Adrenal gland (tissue), 9 donors: ENCODE measurements at regions not wholly inside any gene's neighbourhood (a gene's known extent, or its start where the extent isn't known, plus 50 kb on each side); places are given as distances from the start of the nearest gene placed in this dataset.

Experiments used
- DNase-seq, 7 donors: peaks; one replicate each; pipeline ENCODE4 v3.0.0-alpha.2; 2019 to 2020
- H3K27ac ChIP-seq, 5 donors: fragments of 200-600 bp; sonication (generic) in 4 of 5; 1 replicate in 3 of 5; 2 replicates in 2 of 5; pipeline versions ENCODE4 v1.5.1 to v1.8.0; 2016 to 2020; ENCODE audit warnings: mild to moderate bottlenecking in 1 of 5
- H3K27me3 ChIP-seq: fragments of 200-600 bp; 2 replicates; pipeline ENCODE4 v1.8.0; 2021
- H3K36me3 ChIP-seq, 2 donors: fragments of 200-600 bp; replicated peaks in 1 of 2; 1 replicate in 1 of 2; 2 replicates in 1 of 2; pipeline versions ENCODE4 v1.5.1 to v1.8.0; 2018 to 2022
- H3K4me1 ChIP-seq, 2 donors: fragments of 200-600 bp; replicated peaks in 1 of 2; 1 replicate in 1 of 2; 2 replicates in 1 of 2; pipeline versions ENCODE4 v1.5.1 to v1.8.0; 2018 to 2021
- H3K4me3 ChIP-seq, 4 donors: fragments of 200-600 bp; sonication (generic) in 3 of 4; one replicate each; pipeline ENCODE4 v1.5.1; 2016 to 2018
- H3K9me3 ChIP-seq, 3 donors: fragments of 200-600 bp; sonication (generic) in 1 of 3; replicated peaks in 1 of 3; 1 replicate in 2 of 3; 2 replicates in 1 of 3; pipeline versions ENCODE4 v1.5.1 to v1.8.0; 2016 to 2021
- POLR2A ChIP-seq, 2 donors: fragments of 450-650 bp; IDR thresholded peaks; one replicate each; pipeline ENCODE4 v1.6.1; 2017; ENCODE audit warnings: antibody characterized with exemption in 2 of 2, mild to moderate bottlenecking in 2 of 2, moderate library complexity in 1 of 2
- WGBS, 4 donors: extraction: QIAGEN DNeasy Blood & Tissue Kit in 2 of 4; methylation state at CpG; one replicate each; pipeline versions ENCODE4 v1.1.5 to v1.1.7; 2013 to 2017; 5-methylcytosine and 5-hydroxymethylcytosine counted together
- intact Hi-C, 2 donors: fragments of 100-400 bp; cut with DNase I; formaldehyde crosslinking; loops; one replicate each; pipeline versions ENCODE4 v1.14.1 to v1.15.0; 2022 to 2023
- TF ChIP-seq, protein P1 (sequence below), 6 experiments: fragments of 450-650 bp in 4 of 6; fragments of 200-600 bp in 2 of 6; sonication (generic) in 1 of 6; IDR thresholded peaks; 1 replicate in 5 of 6; 2 replicates in 1 of 6; pipeline versions ENCODE4 v1.5.1 to v1.8.0; 2016 to 2021; ENCODE audit warnings: antibody characterized with exemption in 6 of 6, mild to moderate bottlenecking in 2 of 6, moderate library complexity in 1 of 6
- donor health status: healthy with polysubstance abuse.
- donor health status: Bipolar disorder and iron deficiency.
- donor health status: DM: yes; HTN: yes; CAD: no.
- donor health status: DM: no; HTN: no; CAD: no.
- donor health status: DM: no; HTN: no; CAD: no.

DNA sequence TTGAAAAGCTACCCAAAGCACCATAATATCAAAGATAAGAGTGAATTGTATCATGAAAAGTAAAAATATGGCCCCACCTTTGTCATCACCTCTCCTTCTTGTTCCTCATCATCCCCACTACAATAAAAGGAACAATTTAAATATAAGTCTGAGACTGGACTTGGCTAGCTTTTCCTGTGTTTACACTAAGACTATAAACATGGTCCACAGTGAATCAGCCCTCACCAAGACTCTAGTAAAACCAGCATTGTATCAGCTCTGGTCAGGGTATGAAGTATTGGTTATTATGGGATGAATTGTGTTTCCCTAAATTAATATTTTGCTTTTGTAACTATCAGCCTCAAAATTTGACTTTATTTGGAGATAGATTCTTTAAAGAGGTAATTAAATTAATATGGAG is 105.4 kb downstream of the SLC25A46 start:
- DNase-seq, result no peak
- no peak overlapping the region for H3K4me3 ChIP-seq
- no peak for TF ChIP-seq POLR2A (IDR thresholded peaks at IDR 0.05)
- TF ChIP-seq, protein P1, sequence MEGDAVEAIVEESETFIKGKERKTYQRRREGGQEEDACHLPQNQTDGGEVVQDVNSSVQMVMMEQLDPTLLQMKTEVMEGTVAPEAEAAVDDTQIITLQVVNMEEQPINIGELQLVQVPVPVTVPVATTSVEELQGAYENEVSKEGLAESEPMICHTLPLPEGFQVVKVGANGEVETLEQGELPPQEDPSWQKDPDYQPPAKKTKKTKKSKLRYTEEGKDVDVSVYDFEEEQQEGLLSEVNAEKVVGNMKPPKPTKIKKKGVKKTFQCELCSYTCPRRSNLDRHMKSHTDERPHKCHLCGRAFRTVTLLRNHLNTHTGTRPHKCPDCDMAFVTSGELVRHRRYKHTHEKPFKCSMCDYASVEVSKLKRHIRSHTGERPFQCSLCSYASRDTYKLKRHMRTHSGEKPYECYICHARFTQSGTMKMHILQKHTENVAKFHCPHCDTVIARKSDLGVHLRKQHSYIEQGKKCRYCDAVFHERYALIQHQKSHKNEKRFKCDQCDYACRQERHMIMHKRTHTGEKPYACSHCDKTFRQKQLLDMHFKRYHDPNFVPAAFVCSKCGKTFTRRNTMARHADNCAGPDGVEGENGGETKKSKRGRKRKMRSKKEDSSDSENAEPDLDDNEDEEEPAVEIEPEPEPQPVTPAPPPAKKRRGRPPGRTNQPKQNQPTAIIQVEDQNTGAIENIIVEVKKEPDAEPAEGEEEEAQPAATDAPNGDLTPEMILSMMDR (IDR thresholded peaks at IDR 0.05), result no peak
- intact Hi-C loops, result no loop called here
- no peak overlapping the region for H3K27ac ChIP-seq
- H3K4me1 ChIP-seq, result no peaks in the 10 kb centered on the region
- no peaks in the 10 kb centered on the region for H3K9me3 ChIP-seq
- no peaks in the 10 kb centered on the region for H3K36me3 ChIP-seq
- H3K27me3 ChIP-seq, result no peaks in the 10 kb centered on the region

GRCh38 chr5:110846398-110847001 is 107.7 kb downstream of the SLC25A46 start:
- Histone ChIP-seq H3K27me3 (no peaks in the 10 kb centered on the region), H3K36me3 (no peaks in the 10 kb centered on the region), H3K27ac (no peak overlapping the region), H3K4me1 (no peaks in the 10 kb centered on the region), H3K4me3 (no peak overlapping the region), H3K9me3 (no peaks in the 10 kb centered on the region)
- intact Hi-C loops, result no loop called here
- WGBS, 4 donors, result 70 to 83% (median 80%) methylated on average over 4 of the region's 4 CpGs
- TF ChIP-seq, protein P1 (IDR thresholded peaks at IDR 0.05), result no peak
- no peak for TF ChIP-seq POLR2A (IDR thresholded peaks at IDR 0.05)
- DNase-seq, result no peak

GRCh38 chr5:110851357-110851756 is 112.5 kb downstream of the SLC25A46 start:
- no peak overlapping the region for H3K27ac ChIP-seq
- intact Hi-C loops, result no loop called here
- no peaks in the 10 kb centered on the region for H3K27me3 ChIP-seq
- no peak for DNase-seq
- H3K4me3 ChIP-seq, result no peak overlapping the region
- H3K36me3 ChIP-seq, result no peaks in the 10 kb centered on the region
- no peak for TF ChIP-seq POLR2A (IDR thresholded peaks at IDR 0.05)
- TF ChIP-seq, protein P1 (IDR thresholded peaks at IDR 0.05), result no peak
- WGBS, 4 donors, result 36 to 68% (median 52%) methylated on average over 1 of the region's 1 CpG
- H3K4me1 ChIP-seq, result no peaks in the 10 kb centered on the region
- H3K9me3 ChIP-seq, result no peaks in the 10 kb centered on the region

GRCh38 chr5:110852053-110852452 is 113.2 kb downstream of the SLC25A46 start:
- H3K4me1 ChIP-seq, result no peaks in the 10 kb centered on the region
- no peaks in the 10 kb centered on the region for H3K9me3 ChIP-seq
- no peaks in the 10 kb centered on the region for H3K27me3 ChIP-seq
- no peak for DNase-seq
- no peaks in the 10 kb centered on the region for H3K36me3 ChIP-seq
- intact Hi-C loops, result no loop called here
- H3K27ac ChIP-seq, result no peak overlapping the region
- H3K4me3 ChIP-seq, result no peak overlapping the region
- TF ChIP-seq POLR2A (IDR thresholded peaks at IDR 0.05), result no peak
- TF ChIP-seq, protein P1 (IDR thresholded peaks at IDR 0.05), result no peak
